ENCODE measurements at regions not wholly inside any gene's neighbourhood (a gene's known extent, or its start where the extent isn't known, plus 50 kb on each side); places are given as distances from the start of the nearest gene placed in this dataset.

DNA sequence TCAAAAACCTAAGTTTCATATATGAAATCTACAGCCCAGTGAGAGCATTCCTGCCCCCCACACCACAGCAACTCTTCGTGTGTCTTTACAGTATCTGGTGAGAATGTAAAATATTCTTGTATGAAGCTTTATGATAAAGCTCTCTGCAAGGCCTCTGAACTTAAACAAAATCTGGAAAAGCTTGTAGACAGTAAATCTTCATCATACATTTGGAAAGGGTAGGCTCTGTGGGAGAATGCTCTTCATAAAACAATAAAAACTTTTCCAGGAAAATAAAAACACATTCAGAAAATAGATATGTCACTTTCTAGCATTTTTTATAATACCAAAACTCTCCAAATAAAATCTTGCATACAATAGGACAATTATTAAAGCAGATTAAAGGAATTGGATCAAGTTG lies 1009.5 kb downstream of the NAALADL2 start:
- no peak for DNase-seq (ENCODE audit: low spot score)

DNA sequence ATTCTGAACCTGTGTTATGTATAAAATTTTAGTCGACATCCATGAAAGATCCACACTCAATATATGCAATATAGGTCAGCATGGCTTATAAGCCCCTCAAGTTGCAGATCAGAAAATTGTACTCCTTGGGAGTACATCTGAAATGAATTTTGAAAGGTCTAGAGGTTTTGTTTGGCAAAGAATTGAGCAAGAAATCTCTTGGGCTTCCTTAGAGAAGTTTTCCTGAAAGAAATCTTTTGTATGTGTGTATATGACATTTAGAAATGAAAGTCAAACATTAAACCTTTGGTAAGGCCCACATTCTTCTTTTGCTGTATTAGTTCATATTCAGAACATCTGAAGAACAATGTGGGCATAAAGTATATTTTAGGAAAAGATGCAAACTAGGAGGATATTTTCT lies 1006.6 kb downstream of the NAALADL2 start:
- no peak for DNase-seq (ENCODE audit: low spot score)

DNA sequence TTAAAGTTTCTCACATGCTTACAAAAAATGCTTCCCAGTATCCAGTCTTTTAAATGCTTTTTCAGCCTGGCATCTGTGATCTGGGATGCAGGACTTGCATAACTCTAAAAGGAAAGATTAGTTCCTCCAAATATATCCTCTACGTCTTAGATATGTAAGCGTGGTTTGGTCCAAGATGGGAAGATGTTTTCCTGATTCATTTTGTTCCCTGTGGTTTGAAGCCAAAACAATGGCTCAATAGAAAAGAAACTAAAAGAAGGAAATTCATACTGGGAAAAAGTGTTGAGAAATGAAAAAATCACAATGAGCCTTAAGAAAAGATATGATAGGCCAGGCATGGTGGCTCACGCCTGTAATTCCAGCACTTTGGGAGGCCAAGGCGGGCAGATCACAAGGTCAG lies 1002.8 kb downstream of the NAALADL2 start:
- DNase-seq (ENCODE audit: low spot score) = no peak
